ENCODE measurements at regions not wholly inside any gene's neighbourhood (a gene's known extent, or its start where the extent isn't known, plus 50 kb on each side); places are given as distances from the start of the nearest gene placed in this dataset.
A peak's percentile ranks its signal among the peaks of the same experiment; 100 is the strongest.
"Not testable (repeated sequence)": the region's sequence is repeated elsewhere in the genome, so short reads cannot be mapped to it uniquely, and the experiment has no call there.

DNA sequence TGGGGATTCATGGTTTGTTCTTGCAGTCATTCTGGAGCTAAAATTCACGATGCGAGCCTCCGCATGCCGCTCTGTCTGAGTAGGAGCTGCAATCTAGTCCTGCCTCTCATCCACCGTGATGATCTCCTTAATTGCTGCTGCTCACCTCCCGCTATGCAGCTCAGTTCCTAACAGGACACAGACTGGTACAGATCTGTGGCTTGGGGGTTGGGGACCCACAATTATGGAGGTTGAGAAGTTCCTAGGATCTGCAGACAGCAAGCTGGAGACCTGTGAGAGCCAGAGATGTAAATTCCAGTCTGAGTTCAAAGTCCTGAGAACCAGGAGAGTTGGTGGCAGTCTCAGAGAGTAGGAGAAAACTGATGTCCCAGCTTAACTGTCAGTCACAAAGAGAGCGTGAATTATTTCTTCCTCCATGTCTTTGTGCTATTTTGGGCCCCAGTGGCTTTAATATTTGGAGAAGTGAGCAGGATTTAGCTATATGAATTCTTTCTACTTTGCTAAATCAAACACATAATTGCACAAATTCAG lies 378.7 kb upstream of the MAN1A1 start:
- Mint-ChIP-seq H3K27me3 (ENCODE audit: low read depth) (peaks cover 33% of the 10 kb centered on the region), H3K27ac (no peak overlapping the region), H3K36me3 (no peaks in the 10 kb centered on the region), H3K4me1 (peaks cover 31% of the 10 kb centered on the region), H3K9me3 (no peaks in the 10 kb centered on the region; the same call in 1 of the 2 replicates), H3K4me3 (no peak overlapping the region)
- TF ChIP-seq TEAD4 (CRISPR knock-in tag; IDR thresholded peaks at IDR 0.05), result no peak
- TF ChIP-seq FOXJ3 (CRISPR knock-in tag; IDR thresholded peaks at IDR 0.05; ENCODE audit: borderline replicate concordance), result no peak
- TF ChIP-seq, protein P1, sequence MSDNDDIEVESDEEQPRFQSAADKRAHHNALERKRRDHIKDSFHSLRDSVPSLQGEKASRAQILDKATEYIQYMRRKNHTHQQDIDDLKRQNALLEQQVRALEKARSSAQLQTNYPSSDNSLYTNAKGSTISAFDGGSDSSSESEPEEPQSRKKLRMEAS (CRISPR knock-in tag; IDR thresholded peaks at IDR 0.05), result no peak
- ChIA-PET POLR2A (no interaction called here), CTCF (interaction anchor here (0.9 to 2.0 kb wide), 6 partner anchors 8 to 580 kb away, joined by 3 to 8 read pairs (median 4); no protein-coding TSS in a partner anchor)
- ATAC-seq, result peak; percentile 58
- DNase-seq (ENCODE audit: low spot score), result no peak

DNA sequence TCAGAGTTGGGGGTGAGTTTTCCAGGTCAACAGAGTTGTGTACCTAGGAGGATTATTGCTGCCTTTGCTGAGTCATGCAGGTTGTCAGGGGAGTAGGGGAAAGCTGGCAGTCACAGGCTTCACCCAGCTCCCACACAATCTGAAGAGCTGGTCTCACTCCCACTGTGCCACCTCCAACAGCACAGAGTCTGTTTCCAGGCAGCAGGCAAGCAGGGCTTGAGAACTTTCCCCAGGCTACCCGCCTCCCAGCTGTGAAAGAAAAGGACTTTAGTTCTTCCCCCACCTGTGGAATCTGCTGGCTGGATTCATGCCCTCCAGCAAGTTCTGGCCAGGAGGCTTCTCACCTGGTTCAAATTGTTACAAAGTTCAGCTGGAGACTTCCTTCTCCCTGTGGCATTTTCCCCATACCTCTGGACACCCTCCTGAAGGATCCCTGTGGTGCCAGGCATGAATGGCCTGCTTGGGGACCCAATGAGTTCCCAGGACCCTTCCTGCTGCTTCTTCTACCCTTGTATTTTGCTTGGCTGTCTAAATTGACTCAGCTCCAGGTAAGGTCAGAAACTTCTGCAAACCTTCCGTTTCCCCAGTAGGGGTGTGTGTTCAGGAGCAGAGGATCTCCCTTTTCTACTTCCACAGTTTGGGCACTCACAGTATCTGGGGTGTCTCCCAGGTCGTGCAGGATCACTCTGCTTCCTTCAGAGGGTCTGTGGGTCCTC lies 378.1 kb upstream of the MAN1A1 start:
- peak; percentile 29 for DNase-seq (ENCODE audit: low spot score)
- POLR2A ChIA-PET, result interaction anchor here (0.7 kb wide), 1 partner anchor 547 kb away, joined by 5 read pairs; no protein-coding TSS in a partner anchor

GRCh38 chr6:119726912-119727311 lies 377.4 kb upstream of the MAN1A1 start:
- Mint-ChIP-seq H3K27me3 (ENCODE audit: low read depth) (peaks cover 34% of the 10 kb centered on the region), H3K4me1 (peaks cover 31% of the 10 kb centered on the region)
- not testable (repeated sequence) for H3K36me3 Mint-ChIP-seq; H3K9me3 Mint-ChIP-seq; H3K27ac Mint-ChIP-seq; ATAC-seq; DNase-seq (ENCODE audit: low spot score); H3K4me3 Mint-ChIP-seq
- CTCF ChIA-PET, result interaction anchor here (1.3 to 2.0 kb wide), 3 partner anchors 10 to 393 kb away, joined by 3 to 8 read pairs (median 4); no protein-coding TSS in a partner anchor
- POLR2A ChIA-PET, result interaction anchor here (0.7 kb wide), 1 partner anchor 546 kb away, joined by 5 read pairs; no protein-coding TSS in a partner anchor

More for the DNA sequence above, 378.1 kb upstream of the MAN1A1 start:
- Mint-ChIP-seq H3K36me3 (no peaks in the 10 kb centered on the region), H3K27me3 (ENCODE audit: low read depth) (peaks cover 34% of the 10 kb centered on the region), H3K27ac (no peak overlapping the region), H3K9me3 (no peaks in the 10 kb centered on the region; the same call in 1 of the 2 replicates), H3K4me3 (no peak overlapping the region), H3K4me1 (peaks cover 31% of the 10 kb centered on the region)
- ATAC-seq, result peak; percentile 89
- CTCF ChIA-PET, result interaction anchor here (0.9 to 2.0 kb wide), 6 partner anchors 8 to 579 kb away, joined by 3 to 8 read pairs (median 4); no protein-coding TSS in a partner anchor
- TF ChIP-seq ZNF396 (CRISPR knock-in tag; IDR thresholded peaks at IDR 0.05; ENCODE audit: borderline replicate concordance) (no peak), CTCF (IDR thresholded peaks at IDR 0.05) (0 out of 2 replicates have a peak, but pooled peaks have one; percentile 18), ATF1 (CRISPR knock-in tag; IDR thresholded peaks at IDR 0.05) (no peak), JUN (CRISPR knock-in tag; IDR thresholded peaks at IDR 0.05) (no peak), NFATC4 (CRISPR knock-in tag; IDR thresholded peaks at IDR 0.05) (no peak), NFE2L1 (CRISPR knock-in tag; IDR thresholded peaks at IDR 0.05) (no peak)
- TF ChIP-seq, protein P2, sequence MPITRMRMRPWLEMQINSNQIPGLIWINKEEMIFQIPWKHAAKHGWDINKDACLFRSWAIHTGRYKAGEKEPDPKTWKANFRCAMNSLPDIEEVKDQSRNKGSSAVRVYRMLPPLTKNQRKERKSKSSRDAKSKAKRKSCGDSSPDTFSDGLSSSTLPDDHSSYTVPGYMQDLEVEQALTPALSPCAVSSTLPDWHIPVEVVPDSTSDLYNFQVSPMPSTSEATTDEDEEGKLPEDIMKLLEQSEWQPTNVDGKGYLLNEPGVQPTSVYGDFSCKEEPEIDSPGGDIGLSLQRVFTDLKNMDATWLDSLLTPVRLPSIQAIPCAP (CRISPR knock-in tag; IDR thresholded peaks at IDR 0.05), result no peak

- Mint-ChIP-seq H3K4me3 (no peak overlapping the region), H3K9me3 (no peaks in the 10 kb centered on the region; the same call in 1 of the 2 replicates), H3K27ac (no peak overlapping the region), H3K27me3 (ENCODE audit: low read depth) (peaks cover 34% of the 10 kb centered on the region), H3K36me3 (no peaks in the 10 kb centered on the region), H3K4me1 (peaks cover 31% of the 10 kb centered on the region)
- no peak for DNase-seq (ENCODE audit: low spot score)
- CTCF ChIA-PET, result interaction anchor here (1.1 kb wide), 1 partner anchor 578 kb away, joined by 3 read pairs; no protein-coding TSS in a partner anchor
- no peak for ATAC-seq
- POLR2A ChIA-PET, result no interaction called here
- no peak for TF ChIP-seq ZNF425 (CRISPR knock-in tag; conservative IDR thresholded peaks at IDR 0.05)
- no peak for TF ChIP-seq OVOL2 (CRISPR knock-in tag; IDR thresholded peaks at IDR 0.05; ENCODE audit: borderline replicate concordance)
- no peak for TF ChIP-seq NR3C1 (CRISPR knock-in tag; conservative IDR thresholded peaks at IDR 0.05; ENCODE audit: low read depth)
- no peak for TF ChIP-seq IRF2 (CRISPR knock-in tag; IDR thresholded peaks at IDR 0.05; ENCODE audit: borderline replicate concordance, low read depth)
- TF ChIP-seq, protein P3, sequence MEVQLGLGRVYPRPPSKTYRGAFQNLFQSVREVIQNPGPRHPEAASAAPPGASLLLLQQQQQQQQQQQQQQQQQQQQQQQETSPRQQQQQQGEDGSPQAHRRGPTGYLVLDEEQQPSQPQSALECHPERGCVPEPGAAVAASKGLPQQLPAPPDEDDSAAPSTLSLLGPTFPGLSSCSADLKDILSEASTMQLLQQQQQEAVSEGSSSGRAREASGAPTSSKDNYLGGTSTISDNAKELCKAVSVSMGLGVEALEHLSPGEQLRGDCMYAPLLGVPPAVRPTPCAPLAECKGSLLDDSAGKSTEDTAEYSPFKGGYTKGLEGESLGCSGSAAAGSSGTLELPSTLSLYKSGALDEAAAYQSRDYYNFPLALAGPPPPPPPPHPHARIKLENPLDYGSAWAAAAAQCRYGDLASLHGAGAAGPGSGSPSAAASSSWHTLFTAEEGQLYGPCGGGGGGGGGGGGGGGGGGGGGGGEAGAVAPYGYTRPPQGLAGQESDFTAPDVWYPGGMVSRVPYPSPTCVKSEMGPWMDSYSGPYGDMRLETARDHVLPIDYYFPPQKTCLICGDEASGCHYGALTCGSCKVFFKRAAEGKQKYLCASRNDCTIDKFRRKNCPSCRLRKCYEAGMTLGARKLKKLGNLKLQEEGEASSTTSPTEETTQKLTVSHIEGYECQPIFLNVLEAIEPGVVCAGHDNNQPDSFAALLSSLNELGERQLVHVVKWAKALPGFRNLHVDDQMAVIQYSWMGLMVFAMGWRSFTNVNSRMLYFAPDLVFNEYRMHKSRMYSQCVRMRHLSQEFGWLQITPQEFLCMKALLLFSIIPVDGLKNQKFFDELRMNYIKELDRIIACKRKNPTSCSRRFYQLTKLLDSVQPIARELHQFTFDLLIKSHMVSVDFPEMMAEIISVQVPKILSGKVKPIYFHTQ (CRISPR knock-in tag; IDR thresholded peaks at IDR 0.05), result no peak
- no peak for TF ChIP-seq ZBTB43 (CRISPR knock-in tag; IDR thresholded peaks at IDR 0.05)
- TF ChIP-seq ATF3 (CRISPR knock-in tag; conservative IDR thresholded peaks at IDR 0.05), result no peak
- no peak for TF ChIP-seq ZBTB21 (CRISPR knock-in tag; IDR thresholded peaks at IDR 0.05; ENCODE audit: borderline replicate concordance)
These were observed 376.5 kb upstream of the MAN1A1 start for GRCh38 chr6:119726086-119726485.
